ENCODE measurements at regions not wholly inside any gene's neighbourhood (a gene's known extent, or its start where the extent isn't known, plus 50 kb on each side); places are given as distances from the start of the nearest gene placed in this dataset.

GRCh38 chr11:104291646-104292045 is 127.7 kb upstream of the PDGFD start:
- H3K27me3 ChIP-seq = no peaks in the 10 kb centered on the region
- no peaks in the 10 kb centered on the region for H3K36me3 ChIP-seq
- DNase-seq = no peak
- no peaks in the 10 kb centered on the region for H3K4me1 ChIP-seq
- no peaks in the 10 kb centered on the region for H3K9me3 ChIP-seq
- WGBS, 4 donors = 54 to 75% (median 65%) methylated on average over 2 of the region's 2 CpGs
- intact Hi-C loops (cut with DNase I) = no loop called here
- no peak for TF ChIP-seq POLR2A (IDR thresholded peaks at IDR 0.05)
- TF ChIP-seq, protein P1, sequence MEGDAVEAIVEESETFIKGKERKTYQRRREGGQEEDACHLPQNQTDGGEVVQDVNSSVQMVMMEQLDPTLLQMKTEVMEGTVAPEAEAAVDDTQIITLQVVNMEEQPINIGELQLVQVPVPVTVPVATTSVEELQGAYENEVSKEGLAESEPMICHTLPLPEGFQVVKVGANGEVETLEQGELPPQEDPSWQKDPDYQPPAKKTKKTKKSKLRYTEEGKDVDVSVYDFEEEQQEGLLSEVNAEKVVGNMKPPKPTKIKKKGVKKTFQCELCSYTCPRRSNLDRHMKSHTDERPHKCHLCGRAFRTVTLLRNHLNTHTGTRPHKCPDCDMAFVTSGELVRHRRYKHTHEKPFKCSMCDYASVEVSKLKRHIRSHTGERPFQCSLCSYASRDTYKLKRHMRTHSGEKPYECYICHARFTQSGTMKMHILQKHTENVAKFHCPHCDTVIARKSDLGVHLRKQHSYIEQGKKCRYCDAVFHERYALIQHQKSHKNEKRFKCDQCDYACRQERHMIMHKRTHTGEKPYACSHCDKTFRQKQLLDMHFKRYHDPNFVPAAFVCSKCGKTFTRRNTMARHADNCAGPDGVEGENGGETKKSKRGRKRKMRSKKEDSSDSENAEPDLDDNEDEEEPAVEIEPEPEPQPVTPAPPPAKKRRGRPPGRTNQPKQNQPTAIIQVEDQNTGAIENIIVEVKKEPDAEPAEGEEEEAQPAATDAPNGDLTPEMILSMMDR (IDR thresholded peaks at IDR 0.05) = no peak
- H3K4me3 ChIP-seq = no peak overlapping the region
- no peak overlapping the region for H3K27ac ChIP-seq
- ATAC-seq = no peak

GRCh38 chr11:104286129-104286528 is 122.2 kb upstream of the PDGFD start:
- intact Hi-C loops (cut with DNase I) = no loop called here
- no peak for ATAC-seq
- Histone ChIP-seq H3K27ac (no peak overlapping the region), H3K36me3 (no peaks in the 10 kb centered on the region), H3K27me3 (no peaks in the 10 kb centered on the region), H3K9me3 (no peaks in the 10 kb centered on the region), H3K4me1 (no peaks in the 10 kb centered on the region), H3K4me3 (no peak overlapping the region)
- 64 to 74% (median 66%) methylated on average over 1 of the region's 1 CpG for WGBS, 4 donors
- no peak for DNase-seq
- TF ChIP-seq, protein P1 (IDR thresholded peaks at IDR 0.05) = no peak
- no peak for TF ChIP-seq POLR2A (IDR thresholded peaks at IDR 0.05)

DNA sequence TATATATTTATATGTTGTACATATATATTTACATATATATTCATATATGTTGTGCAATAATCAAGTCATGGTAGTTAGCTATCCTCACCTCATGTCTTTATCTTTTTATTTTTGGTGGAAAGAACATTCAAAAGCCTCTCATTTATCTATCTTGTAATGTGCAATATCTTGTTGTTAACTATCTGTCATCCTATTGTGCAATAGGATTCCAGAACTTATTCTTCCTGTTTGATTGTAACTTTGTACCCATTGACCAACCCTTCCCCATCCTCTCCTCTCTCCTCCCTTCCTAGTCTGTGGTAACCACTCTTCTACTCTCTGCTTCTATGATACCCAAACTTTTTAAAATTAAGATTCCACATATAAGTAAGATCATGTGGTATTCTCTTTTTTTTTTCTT is 115.6 kb upstream of the PDGFD start:
- Histone ChIP-seq H3K27ac (no peak overlapping the region), H3K4me1 (no peaks in the 10 kb centered on the region), H3K4me3 (no peak overlapping the region), H3K9me3 (no peaks in the 10 kb centered on the region), H3K27me3 (no peaks in the 10 kb centered on the region), H3K36me3 (no peaks in the 10 kb centered on the region)
- ATAC-seq (no peak), DNase-seq (no peak)
- TF ChIP-seq POLR2A (IDR thresholded peaks at IDR 0.05) = no peak
- TF ChIP-seq, protein P1 (IDR thresholded peaks at IDR 0.05) = no peak
- intact Hi-C loops (cut with DNase I) = no loop called here

DNA sequence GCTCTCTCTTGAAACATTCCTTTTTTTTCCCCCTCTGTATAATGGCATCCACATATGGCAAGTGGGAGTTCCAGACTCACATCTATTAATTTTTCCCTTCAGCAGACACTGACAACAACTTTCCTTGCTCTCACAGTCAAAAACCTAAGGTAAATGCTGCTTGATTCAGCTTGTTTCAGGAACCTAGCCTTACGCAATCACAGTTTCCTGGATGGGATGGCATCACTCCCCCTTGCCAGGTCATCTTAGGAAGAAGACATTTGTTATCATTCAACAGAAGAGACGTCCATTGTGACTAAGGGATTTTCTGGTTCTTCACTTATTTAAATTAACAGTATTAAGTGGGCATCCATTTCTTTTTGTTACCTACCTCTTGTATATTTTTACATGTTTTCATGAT is 112.0 kb upstream of the PDGFD start:
- ATAC-seq = no peak

More for the DNA sequence above, 112.0 kb upstream of the PDGFD start:
- H3K27ac ChIP-seq = no peak overlapping the region
- peaks cover 0 to 4% (median 0%) of the 10 kb centered on the region in 12 donors for H3K9me3 ChIP-seq
- no peak for TF ChIP-seq POLR2A (IDR thresholded peaks at IDR 0.05)
- TF ChIP-seq, protein P1 (IDR thresholded peaks at IDR 0.05) = no peak
- DNase-seq = no peak
- WGBS, 4 donors = 51 to 57% (median 57%) methylated on average over 2 of the region's 2 CpGs
- H3K4me1 ChIP-seq = no peaks in the 10 kb centered on the region
- intact Hi-C loops (cut with DNase I) = no loop called here
- no peaks in the 10 kb centered on the region for H3K27me3 ChIP-seq
- H3K36me3 ChIP-seq = no peaks in the 10 kb centered on the region
- no peak overlapping the region for H3K4me3 ChIP-seq
